HG03520 (cell line): ENCODE measurements at regions not wholly inside any gene's neighbourhood (a gene's known extent, or its start where the extent isn't known, plus 50 kb on each side); places are given as distances from the start of the nearest gene placed in this dataset.
"Not testable (repeated sequence)": the region's sequence is repeated elsewhere in the genome, so short reads cannot be mapped to it uniquely, and the experiment has no call there.

Experiments used
- ATAC-seq: cut with Tn5 transposase; IDR thresholded peaks from one replicate; pipeline ENCODE4 v1.9.1; 2021; ENCODE audit warnings: mild to moderate bottlenecking, moderate library complexity; ENCODE audit not compliant: unreplicated experiment

DNA sequence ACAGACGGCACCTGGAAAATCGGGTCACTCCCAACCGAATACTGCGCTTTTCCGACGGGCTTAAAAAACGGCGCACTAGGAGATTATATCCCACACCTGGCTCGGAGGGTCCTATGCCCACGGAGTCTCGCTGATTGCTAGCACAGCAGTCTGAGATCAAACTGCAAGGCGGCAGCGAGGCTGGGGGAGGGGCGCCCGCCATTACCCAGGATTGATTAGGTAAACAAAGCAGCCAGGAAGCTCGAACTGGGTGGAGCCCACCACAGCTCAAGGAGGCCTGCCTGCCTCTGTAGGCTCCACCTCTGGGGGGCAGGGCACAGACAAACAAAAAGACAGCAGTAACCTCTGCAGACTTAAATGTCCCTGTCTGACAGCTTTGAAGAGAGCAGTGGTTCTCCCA lies 64.5 kb downstream of the SLC30A10 start:
- not testable (repeated sequence) for ATAC-seq

DNA sequence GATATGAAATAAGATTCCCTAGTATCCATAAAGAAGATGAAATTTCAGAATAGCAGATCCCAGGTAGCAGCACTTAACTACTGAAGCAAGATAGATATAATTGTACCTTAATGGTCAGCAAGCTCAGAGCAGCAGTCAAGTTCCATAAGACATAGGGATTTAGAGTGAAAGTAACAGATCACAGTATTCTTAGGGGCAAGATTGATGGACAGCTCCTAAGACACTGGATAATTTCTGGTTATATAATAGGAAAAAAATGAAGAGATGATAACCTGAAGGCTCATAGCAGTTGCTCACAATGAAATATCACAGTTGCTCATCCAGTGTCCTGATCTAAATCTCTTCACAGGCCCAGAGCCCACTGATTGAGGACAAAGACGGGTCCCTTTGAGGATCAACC lies 66.0 kb downstream of the SLC30A10 start:
- ATAC-seq = no peak

DNA sequence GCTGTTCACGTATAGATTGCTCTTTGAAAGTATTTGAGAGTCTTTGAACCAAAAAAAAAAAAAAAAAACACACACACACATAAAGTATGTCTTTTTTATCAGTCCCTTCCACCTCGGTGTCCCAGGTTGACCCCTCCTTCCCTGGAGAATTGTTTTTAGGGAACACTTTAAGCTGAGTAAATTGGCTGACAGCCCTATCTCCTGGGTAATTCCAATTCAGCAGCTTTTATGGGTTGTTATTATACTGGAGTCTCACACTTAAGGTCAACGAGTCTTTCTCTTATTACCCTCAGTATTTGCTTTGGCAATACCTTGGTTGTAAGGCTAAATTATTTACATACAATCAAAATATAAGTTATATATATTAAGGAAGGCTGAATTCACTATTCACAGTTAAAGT lies 69.4 kb downstream of the SLC30A10 start:
- ATAC-seq = no peak

DNA sequence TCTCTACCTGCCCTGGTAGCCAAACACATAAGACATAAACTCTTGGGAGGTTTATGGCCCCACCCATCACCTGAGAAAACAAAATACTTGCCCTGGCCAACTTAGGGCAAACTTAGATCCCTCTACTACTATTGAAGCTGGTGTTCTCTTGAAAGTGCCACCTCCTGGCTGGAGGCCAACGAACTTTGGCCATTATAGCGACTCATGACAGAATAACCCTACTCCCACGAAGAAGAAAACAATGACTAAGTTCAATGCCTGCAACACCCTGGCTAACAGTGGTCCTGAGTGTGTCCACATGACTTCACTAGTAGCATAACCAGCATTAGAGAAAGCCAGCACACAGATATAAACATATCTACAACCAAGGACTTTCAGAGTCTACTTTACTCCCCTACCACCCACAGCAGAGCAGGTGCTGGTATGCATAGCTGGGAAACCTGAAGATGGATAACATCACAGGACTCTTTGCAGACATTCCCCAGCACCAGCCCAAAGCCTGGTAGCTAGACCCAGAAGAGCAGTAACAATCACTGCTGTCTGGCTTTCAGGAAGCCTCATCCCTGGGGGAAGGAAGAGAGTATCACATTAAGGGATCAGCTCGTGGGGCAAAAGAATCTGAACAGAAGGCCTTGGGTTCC lies 81.0 kb downstream of the SLC30A10 start:
- ATAC-seq = no peak

DNA sequence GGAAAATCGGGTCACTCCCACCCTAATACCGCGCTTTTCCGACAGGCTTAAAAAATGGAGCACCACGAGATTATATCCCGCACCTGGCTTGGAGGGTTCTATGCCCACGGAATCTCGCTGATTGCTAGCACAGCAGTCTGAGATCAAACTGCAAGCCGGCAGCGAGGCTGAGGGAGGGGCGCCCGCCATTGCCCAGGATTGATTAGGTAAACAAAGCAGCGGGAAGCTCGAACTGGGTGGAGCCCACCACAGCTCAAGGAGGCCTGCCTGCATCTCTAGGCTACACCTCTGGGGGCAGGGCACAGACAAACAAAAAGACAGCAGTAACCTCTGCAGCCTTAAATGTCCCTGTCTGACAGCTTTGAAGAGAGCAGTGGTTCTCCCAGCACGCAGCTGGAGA lies 88.8 kb downstream of the SLC30A10 start:
- not testable (repeated sequence) for ATAC-seq

DNA sequence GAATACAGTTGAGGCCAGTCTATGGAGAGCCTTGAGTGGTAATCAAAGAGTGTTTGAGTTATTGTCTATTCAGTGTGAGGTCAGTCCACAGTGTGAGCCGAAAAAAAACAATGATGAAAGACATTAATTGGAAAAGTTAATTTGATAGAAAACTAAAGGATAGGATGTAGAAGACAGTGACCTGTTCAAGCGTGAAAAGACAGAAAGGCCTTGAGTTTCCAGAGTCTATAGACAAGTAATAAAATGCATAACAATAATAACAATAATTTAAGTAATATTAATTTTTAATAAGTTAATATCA lies 90.4 kb downstream of the SLC30A10 start:
- no peak for ATAC-seq

DNA sequence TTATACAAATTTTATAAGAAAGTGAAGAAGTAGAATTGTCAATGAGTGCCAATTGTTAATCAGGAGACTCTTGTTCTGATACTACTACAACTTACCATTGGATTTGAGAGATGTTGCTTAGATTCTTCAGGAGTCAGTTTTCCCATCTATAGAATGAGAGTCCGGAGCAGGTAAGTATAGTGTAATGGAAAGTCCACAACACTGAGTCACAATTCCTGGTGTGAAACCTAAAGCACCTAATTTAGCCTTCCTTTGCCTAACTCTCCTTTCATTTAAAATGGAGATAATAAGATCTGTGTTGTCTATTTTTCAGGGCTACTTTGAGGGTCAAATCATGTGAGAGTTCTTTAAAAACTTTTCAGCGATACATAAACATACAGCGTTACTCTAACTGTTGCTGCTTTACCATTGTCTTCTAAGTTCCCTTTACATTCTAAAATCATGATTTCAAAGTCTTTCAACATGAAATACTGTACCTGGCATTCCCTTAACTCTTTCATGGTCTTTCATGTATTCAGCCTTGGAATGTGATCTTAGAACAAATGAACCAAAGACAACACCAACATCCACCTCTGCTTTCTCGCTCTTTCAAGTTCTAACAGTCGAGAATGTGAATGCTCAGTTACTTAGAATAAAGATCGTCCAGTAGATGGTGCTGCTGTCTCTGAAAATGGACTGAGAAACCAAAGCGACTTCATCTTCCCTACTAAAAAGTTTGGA lies 90.9 kb downstream of the SLC30A10 start:
- no peak for ATAC-seq

DNA sequence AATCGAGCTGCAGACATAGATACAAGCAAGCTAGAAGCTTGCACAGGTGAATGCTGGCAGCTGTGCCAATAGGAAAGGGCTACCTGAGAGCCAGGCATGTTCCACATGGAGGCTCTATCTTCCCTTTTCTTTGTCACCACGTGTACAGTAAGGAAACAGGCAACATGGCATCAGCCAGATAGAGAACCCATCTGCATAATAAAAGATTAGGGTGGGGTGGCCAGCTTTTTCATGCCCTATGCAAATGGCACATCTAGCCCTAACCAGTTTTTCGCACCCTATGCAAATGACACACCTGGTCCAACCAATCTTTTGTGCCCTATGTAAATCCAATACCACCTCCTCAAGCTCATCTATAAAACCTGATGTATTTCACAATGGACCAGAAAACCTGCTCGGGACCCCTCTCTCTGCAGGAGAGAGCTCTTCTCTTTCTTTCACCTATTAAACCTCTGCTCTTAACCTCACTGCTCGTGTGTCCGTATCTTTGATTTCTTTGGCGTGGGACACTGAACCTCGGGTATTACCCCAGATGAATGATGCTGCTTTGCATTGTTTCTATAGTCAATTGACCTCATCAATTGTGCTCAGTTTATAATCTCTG lies 93.9 kb downstream of the SLC30A10 start:
- no peak for ATAC-seq

DNA sequence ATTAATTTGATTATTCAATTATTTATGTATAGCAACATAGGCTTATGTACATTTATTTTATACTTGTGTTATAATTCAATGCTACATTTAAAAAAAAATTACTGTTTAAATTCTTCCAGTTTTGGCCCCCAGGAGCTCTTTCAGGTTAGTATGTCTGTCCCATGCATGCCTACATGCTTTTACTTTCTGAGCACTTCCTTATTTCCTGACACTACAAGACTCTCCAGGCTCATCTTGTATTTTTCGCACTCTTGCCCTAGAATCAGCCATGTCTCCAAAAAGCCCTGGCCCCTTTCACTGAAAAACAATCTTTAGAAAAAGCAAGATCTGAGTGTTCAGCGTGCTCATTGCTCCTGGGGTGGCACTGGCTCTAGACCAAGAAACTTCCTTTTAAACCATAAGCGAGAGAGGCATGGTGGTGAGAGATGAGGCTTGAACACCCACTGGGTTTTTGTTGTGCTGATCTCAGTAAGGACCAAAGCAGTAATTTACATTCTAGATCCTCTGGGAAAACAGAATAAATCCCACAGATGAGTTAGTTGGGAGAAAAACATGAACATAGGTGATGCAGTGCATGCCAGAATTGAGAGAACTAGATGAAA lies 95.0 kb downstream of the SLC30A10 start:
- ATAC-seq = no peak

DNA sequence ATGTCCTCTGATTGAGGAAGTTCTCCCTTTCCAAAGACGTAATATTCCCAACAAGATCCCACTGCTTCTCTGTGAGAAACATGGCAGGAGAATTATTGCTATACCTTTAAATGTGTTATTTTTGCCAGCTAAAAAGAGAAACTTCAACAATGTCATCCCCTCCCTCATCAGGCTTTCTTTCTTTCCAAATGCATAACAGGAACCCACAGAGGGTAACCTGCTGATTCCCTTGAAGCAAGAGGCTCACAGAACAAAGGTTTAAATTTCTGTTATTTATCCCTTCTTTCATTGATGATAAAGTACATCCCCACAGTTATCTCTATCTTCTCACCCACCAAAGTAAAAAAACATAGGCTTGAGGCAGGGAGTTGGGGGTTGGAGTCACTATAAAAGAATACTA lies 102.1 kb downstream of the SLC30A10 start:
- no peak for ATAC-seq

DNA sequence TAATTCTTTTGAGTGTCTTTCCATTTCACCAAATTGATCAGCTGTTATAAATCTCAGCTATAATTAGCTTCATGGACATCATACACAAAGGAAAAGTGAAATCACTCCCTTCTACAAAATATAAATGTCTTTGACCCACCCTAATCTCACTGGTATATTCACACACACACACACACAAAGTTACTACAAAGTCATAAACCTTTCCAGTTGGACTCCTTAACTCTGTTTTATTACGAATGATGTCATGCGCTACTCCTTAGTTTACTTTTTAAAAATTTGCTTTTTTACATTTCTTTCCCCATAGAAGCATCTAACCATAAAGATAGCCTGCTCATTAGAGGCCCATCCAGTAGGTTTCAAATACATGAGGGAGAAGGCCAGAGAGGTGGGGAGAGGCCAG lies 103.0 kb downstream of the SLC30A10 start:
- ATAC-seq = no peak

DNA sequence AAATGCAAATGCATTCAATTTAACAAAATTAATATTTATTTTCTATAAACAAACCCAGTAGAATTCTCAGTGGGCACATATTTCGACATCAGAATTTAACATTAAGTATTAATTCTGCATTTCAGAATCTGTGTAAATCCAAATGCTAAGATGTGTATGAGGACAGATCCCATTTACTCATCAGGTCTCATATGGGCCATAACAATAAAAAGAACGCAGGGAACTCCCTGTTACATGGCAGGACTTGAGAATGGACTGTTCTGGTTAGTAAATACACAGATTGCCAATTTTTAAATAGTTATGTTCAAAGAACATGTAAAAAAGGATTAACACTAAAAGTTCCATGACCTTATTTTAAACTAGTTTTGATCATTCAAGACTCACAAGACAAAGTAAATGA lies 104.0 kb downstream of the SLC30A10 start:
- no peak for ATAC-seq

DNA sequence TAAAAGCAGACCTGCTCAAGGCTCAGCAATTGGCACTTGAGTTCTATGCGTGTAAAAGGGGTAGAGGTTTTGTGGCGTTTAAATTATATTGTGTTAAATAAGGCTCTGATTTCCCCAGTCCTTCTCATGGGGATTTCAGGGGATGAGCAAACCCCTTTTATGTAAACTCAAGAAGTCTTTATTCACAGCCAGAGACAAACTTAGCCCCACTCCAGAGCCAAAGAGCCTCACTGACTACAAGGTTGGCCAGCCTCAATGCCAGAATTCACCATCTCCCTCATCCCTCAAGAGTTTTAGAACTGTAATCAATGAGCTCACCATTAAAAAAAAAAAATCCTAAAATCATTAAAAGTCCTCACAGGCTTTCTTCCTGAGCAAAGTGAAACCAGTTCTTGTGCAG lies 107.8 kb downstream of the SLC30A10 start:
- ATAC-seq = no peak

DNA sequence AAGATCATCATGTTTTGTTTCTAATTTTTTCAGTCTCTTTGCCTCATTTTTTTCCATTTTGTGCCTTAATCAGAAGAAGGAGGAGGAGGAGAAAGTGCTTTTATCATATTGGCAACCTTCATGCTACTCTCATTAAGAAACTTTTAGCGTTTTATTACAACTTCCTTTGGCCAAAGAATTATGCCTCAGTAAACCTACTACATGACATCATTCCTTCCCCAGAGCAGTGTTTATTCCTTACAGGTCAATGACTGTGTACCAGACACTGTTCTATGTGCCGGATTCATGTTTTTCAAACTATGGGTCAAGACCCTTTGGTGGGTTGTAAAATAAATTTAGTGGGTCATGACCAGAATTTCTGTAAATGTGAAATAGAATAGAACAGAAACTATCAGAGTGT lies 110.4 kb downstream of the SLC30A10 start:
- no peak for ATAC-seq

DNA sequence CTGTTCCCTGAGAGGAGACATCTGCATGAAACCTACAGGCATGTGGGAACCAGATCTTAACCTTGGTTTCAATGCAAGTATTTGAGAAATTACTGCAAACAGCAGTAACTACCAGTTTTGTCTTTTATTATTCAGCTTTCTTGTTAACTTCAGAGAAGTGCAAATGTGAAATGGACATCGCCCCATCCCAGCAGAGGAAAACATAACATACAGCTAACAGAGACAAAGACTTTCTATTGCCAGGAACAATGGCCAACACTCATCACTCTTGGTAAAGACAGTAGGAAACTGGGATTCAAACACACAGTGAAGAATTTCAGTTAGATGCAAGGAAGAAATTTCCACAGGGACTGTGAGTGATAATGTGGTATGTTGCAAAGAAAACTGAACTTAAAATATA lies 115.1 kb downstream of the SLC30A10 start:
- no peak for ATAC-seq

DNA sequence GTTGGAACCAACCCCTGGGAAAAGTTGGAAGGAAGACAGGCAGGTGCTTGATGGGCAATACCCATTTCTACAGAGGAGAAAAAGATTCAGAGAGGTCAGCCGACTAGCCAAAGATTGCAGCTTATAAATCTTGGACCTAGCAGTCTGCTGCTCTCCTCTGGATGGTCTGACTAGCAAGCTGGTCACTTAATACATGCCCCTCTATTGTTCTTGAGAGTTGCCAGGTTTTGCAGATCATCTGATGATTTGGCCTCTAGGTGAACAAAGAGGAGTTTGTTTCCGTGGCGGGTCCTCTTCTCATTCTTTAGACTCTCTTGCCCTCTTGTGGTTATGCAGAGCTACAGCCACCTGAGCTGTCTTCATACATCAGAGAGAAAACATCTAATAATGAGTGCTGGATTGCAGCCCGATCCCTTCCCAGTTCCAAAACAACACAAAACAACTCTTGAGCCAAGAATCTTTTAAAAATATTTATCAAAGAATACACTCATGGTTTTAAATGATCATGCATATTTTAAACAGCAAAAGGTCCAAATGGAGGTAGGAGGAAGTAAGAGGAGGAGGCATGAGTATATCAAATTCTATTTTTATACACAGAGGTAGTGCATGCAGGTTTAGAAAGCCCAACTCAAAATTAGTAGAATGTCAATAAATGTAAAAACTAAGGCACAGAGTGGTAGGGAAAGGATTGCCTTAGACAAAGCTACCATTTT lies 115.7 kb downstream of the SLC30A10 start:
- ATAC-seq = peak; percentile 88

DNA sequence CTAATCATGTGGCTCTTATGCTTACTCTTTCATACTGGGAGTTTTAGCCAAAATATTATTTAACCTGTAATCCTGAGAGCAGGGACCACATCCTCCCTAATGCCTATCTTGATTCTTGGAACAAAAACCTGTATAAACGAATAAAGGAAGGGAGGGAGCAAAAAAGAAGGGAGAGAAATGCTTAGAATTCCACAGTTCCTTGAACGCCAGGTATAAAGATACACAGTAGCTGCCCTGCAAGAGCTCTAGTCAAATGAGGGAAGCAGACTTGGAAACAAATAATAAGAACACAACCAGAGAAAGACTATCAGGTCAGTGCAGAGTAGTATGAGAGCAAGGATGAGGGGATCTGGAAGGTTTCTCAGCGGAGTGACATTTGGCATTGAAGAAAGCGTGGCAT lies 116.3 kb downstream of the SLC30A10 start:
- no peak for ATAC-seq

DNA sequence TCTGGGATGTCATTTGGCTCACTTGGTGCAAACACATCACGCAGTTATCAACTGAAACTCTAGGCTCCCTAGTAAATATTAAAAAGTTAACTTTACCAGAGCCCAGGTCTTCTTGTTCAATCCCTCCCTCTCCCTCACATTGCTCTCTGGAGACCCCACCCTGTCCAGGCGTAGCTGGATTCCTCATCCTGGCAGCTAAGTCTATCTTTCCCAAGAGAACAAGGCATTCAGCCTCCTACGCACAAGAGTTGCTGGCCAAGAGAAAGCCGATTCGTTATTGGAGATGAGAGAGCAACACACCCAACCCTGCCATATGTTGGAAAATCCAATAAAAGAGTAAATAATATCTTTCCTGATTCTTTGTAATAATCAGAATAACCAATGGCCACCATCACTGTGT lies 117.9 kb downstream of the SLC30A10 start:
- no peak for ATAC-seq

DNA sequence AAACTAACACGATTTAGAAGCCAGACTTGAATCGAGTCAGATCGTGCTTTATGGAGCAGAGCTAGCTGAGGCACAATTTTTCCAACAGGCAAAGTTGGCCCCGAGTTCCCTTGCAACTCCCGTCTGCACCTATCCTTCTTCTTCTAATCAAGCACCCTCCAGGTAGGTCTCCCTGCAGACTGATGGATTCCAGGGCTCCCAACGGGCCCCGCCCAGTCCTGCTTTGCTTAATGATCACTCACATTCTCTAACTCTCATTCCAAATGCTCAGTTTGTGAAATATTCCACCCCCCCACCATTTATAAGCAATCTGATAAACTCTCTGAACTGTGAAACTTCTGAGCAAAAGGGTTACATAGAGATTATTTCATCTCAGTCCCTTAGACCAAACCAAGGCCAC lies 119.6 kb downstream of the SLC30A10 start:
- no peak for ATAC-seq

DNA sequence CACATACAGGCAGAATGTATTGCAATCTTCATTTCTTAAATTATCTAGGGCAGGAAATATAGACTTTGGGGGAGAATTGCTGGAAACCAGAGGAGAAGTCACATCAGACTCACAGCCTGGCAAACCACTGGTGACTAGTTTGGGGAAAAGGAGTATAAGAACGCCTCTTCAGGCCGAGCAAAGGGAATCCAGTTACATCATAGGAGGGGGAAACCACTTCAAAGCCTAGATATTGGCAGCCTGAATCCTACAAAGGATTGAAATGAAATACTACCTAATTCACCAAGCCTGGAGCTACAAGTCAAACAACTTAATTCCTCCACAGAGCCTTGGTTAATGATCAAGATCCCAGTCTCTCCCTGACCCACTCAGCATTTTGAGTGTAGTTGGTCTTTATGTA lies 121.7 kb downstream of the SLC30A10 start:
- ATAC-seq = no peak

DNA sequence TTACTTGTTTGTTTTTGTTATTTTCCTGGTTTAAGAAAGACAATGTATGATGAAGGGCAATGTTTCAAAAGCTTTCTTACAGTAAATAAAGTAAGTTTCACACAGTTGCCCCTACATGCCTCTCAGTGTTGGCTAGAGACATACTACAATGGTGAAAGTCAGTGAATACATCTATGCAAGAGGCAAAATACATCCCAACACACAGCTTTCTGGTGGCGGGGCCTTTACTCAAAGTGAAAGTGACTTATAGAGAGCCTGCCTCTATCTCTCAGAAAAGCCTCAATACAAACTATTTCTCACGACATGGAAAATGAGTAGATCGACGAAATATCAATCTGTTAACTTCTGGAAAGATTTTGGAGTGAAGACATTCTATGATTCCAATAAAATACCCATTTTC lies 122.3 kb downstream of the SLC30A10 start:
- no peak for ATAC-seq

DNA sequence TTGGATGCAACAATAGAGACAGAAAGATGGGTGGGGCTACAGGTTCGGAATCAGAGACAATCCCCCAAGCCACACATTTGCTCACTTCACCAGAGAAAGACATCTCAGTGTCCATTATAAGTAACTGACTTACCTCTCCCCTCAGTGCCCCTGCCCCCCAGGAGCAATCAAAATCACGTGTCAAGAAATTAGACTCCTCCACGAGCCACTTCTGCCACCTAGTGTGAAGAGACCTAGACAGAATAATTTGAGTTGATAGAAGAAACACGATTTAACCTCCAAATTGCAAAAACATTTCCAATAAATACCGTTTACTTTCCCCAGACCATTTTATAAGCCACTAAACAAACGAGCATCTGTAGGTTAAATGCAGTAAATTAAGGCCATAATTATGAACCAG lies 123.2 kb downstream of the SLC30A10 start:
- ATAC-seq = no peak
